ENCODE measurements at regions not wholly inside any gene's neighbourhood (a gene's known extent, or its start where the extent isn't known, plus 50 kb on each side); places are given as distances from the start of the nearest gene placed in this dataset.

DNA sequence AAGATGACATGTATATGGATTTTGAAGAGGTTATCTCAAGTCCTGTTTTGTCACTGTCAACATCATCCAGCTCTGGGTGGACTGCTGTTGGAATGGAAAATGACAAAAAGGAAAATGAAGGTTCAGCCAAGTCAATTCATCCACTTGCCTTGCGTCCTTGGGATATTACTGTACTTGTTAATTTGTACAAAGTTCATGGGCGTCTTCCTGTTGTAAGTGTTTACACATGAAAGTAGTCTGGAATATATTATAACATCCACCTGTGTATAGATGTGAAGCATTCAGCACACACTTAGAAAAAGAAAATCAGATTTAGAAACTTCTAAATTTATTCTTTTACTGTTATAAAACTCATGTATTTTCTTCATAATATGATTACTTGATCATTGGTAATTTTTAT, 67.2 kb downstream of the BLTP1 start:
- intact Hi-C loops (cut with DNase I; ENCODE audit: low total_unique reads) = no loop called here
- Histone ChIP-seq H3K27me3 (no peaks in the 10 kb centered on the region), H3K4me1 (no peaks in the 10 kb centered on the region), H3K27ac (no peak overlapping the region), H3K9me3 (no peaks in the 10 kb centered on the region), H3K4me3 (no peak overlapping the region), H3K36me3 (peaks cover 7 to 62% (median 53%) of the 10 kb centered on the region in 4 donors)
- no peak for TF ChIP-seq POLR2AphosphoS5 (IDR thresholded peaks at IDR 0.05)
- WGBS, 5 donors = 83 to 95% (median 93%) methylated on average over 2 of the region's 2 CpGs
- DNase-seq = no peak

DNA sequence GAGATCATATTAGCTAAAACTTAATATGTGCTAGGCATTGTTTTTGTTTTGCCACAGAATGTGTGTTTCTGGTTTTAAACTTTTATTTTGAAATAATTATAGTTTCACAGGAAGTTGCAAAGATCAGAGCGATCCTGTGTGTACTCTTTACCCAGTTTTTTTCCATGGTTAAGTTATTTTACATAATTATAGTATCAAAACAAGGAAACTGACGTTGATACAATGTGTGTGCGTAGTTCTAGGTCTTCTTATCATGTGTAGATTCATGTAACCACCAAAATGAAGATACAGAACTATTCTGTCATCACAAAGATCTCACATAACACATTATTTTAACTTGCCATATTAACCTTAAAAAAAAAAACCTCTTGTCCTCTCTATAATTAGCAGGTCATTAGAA, 69.2 kb downstream of the BLTP1 start:
- no peak for TF ChIP-seq EP300 (IDR thresholded peaks at IDR 0.05)
- TF ChIP-seq POLR2A (IDR thresholded peaks at IDR 0.05) = no peak
- TF ChIP-seq, protein P1, sequence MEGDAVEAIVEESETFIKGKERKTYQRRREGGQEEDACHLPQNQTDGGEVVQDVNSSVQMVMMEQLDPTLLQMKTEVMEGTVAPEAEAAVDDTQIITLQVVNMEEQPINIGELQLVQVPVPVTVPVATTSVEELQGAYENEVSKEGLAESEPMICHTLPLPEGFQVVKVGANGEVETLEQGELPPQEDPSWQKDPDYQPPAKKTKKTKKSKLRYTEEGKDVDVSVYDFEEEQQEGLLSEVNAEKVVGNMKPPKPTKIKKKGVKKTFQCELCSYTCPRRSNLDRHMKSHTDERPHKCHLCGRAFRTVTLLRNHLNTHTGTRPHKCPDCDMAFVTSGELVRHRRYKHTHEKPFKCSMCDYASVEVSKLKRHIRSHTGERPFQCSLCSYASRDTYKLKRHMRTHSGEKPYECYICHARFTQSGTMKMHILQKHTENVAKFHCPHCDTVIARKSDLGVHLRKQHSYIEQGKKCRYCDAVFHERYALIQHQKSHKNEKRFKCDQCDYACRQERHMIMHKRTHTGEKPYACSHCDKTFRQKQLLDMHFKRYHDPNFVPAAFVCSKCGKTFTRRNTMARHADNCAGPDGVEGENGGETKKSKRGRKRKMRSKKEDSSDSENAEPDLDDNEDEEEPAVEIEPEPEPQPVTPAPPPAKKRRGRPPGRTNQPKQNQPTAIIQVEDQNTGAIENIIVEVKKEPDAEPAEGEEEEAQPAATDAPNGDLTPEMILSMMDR (IDR thresholded peaks at IDR 0.05) = no peak
- no peak for TF ChIP-seq POLR2AphosphoS5 (IDR thresholded peaks at IDR 0.05)
- H3K27ac ChIP-seq = no peak overlapping the region
- peaks cover 3 to 64% (median 59%) of the 10 kb centered on the region in 4 donors for H3K36me3 ChIP-seq
- DNase-seq = no peak
- no peak overlapping the region for H3K4me3 ChIP-seq
- H3K9me3 ChIP-seq = no peaks in the 10 kb centered on the region
- intact Hi-C loops (cut with DNase I; ENCODE audit: low total_unique reads) = no loop called here
- WGBS, 5 donors = 65 to 73% (median 69%) methylated on average over 3 of the region's 3 CpGs
- no peaks in the 10 kb centered on the region for H3K4me1 ChIP-seq
- H3K27me3 ChIP-seq = no peaks in the 10 kb centered on the region

DNA sequence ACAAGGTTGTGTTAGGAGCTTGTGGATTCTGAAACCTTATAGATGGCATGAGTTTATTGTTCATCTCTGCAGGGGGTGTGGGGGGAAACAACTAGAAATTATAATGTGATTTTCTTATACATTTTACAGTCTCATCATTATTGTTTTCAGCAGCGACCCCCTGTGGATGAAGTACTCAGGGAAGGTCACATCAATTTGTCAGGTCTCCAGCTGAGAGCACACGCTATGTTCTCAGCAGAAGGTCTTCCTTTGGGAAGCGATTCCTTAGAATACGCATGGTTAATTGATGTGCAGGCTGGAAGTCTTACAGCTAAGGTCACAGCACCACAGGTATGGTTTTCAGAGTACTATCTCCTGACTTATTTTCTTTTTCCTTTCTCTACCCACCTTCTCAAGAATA, 72.2 kb downstream of the BLTP1 start:
- Histone ChIP-seq H3K27me3 (no peaks in the 10 kb centered on the region), H3K27ac (no peak overlapping the region), H3K36me3 (peaks cover 3 to 89% (median 79%) of the 10 kb centered on the region in 4 donors), H3K4me1 (no peaks in the 10 kb centered on the region), H3K9me3 (no peaks in the 10 kb centered on the region), H3K4me3 (no peak overlapping the region)
- TF ChIP-seq POLR2A (IDR thresholded peaks at IDR 0.05) (no peak), EP300 (IDR thresholded peaks at IDR 0.05) (no peak), POLR2AphosphoS5 (IDR thresholded peaks at IDR 0.05) (no peak)
- TF ChIP-seq, protein P1 (IDR thresholded peaks at IDR 0.05) = no peak
- intact Hi-C loops (cut with DNase I; ENCODE audit: low total_unique reads) = no loop called here
- 70 to 83% (median 79%) methylated on average over 4 of the region's 4 CpGs for WGBS, 5 donors
- peak in 1 of 2 donors; percentile 31 for DNase-seq

DNA sequence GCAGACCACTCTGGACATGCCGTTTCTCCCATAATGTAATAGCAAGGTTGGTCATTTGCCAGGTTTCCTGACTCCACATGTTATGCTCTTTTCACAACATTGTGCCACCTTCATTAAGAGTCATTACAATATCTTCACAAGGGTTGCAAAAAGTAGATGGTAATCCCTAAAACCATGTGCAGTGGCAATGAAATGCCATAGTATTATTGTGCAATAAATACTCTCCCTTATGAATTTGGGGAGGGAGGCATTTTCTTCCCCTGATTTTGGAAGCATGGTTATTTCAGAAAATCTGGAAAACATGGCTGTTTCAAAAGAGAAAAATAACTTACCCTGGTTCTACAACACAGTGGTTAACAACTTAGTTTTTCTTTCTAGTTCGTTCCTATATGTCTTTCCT, 75.1 kb downstream of the BLTP1 start:
- 88 to 93% (median 92%) methylated on average over 2 of the region's 2 CpGs for WGBS, 5 donors
- H3K36me3 ChIP-seq = peaks cover 7 to 95% (median 81%) of the 10 kb centered on the region in 4 donors
- H3K9me3 ChIP-seq = no peaks in the 10 kb centered on the region
- no peak overlapping the region for H3K27ac ChIP-seq
- no peaks in the 10 kb centered on the region for H3K27me3 ChIP-seq
- H3K4me3 ChIP-seq = no peak overlapping the region
- TF ChIP-seq POLR2AphosphoS5 (IDR thresholded peaks at IDR 0.05) (no peak), POLR2A (IDR thresholded peaks at IDR 0.05) (no peak), EP300 (IDR thresholded peaks at IDR 0.05) (no peak)
- TF ChIP-seq, protein P1 (IDR thresholded peaks at IDR 0.05) = no peak
- intact Hi-C loops (cut with DNase I; ENCODE audit: low total_unique reads) = no loop called here
- DNase-seq = no peak
- H3K4me1 ChIP-seq = no peaks in the 10 kb centered on the region

DNA sequence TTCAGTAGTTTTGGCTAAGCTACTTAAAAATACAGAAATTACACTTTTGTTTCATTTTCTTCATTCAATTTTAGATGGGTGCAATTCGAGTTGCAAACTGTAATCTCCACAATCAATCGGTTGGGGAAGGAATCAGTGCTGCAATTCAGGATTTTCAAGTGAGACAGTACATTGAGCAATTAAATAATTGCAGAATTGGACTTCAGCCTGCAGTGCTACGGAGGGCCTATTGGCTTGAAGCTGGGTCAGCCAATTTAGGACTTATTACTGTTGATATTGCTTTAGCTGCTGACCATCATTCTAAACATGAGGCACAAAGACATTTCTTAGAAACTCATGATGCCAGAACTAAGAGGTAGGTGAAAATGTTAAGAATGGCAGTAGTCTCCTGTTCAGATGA, 77.7 kb downstream of the BLTP1 start:
- TF ChIP-seq EP300 (IDR thresholded peaks at IDR 0.05) (no peak), POLR2AphosphoS5 (IDR thresholded peaks at IDR 0.05) (no peak), POLR2A (IDR thresholded peaks at IDR 0.05) (no peak)
- TF ChIP-seq, protein P1 (IDR thresholded peaks at IDR 0.05) = no peak
- Histone ChIP-seq H3K4me3 (no peak overlapping the region), H3K27me3 (no peaks in the 10 kb centered on the region), H3K9me3 (no peaks in the 10 kb centered on the region), H3K4me1 (no peaks in the 10 kb centered on the region), H3K36me3 (peaks cover 4 to 87% (median 73%) of the 10 kb centered on the region in 4 donors), H3K27ac (no peak overlapping the region)
- intact Hi-C loops (cut with DNase I; ENCODE audit: low total_unique reads) = no loop called here
- 69 to 80% (median 75%) methylated on average over 3 of the region's 3 CpGs for WGBS, 5 donors
- no peak for DNase-seq
